ENCODE measurements at regions not wholly inside any gene's neighbourhood (a gene's known extent, or its start where the extent isn't known, plus 50 kb on each side); places are given as distances from the start of the nearest gene placed in this dataset.

- TF ChIP-seq REST (IDR thresholded peaks at IDR 0.05; ENCODE audit: low read depth) = no peak
- peak; percentile 34 to 63 (median 35); a peak in 4 of 6 replicates for TF ChIP-seq CTCF (IDR thresholded peaks at IDR 0.05 in 2 of 3, conservative IDR thresholded peaks at IDR 0.05 in 1 of 3; ENCODE audit: borderline replicate concordance in 1 of 3, insufficient read depth in 1 of 3, low read depth in 2 of 3, low read length in 2 of 3)
- TF ChIP-seq POLR2A (IDR thresholded peaks at IDR 0.05; ENCODE audit: borderline replicate concordance, extremely low read depth, insufficient read depth, insufficient read length) = no peak
These were observed 85.5 kb upstream of the PRKG1 start for GRCh38 chr10:50988792-50989191.
